OCI-LY3 (cell line): ENCODE measurements at regions not wholly inside any gene's neighbourhood (a gene's known extent, or its start where the extent isn't known, plus 50 kb on each side); places are given as distances from the start of the nearest gene placed in this dataset.

Experiments used
- H2AFZ ChIP-seq: fragments of 200-600, 300-600 bp; shearing (Covaris generic); 2 replicates; pipeline ENCODE4 v1.6.0; 2014; ENCODE audit warnings: antibody characterized with exemption, low read depth, low read length
- H3K27ac ChIP-seq: fragments of 200-600, 300-600 bp; sonication (generic); 2 replicates; pipeline ENCODE4 v1.5.1; 2014; ENCODE audit warnings: mild to moderate bottlenecking, low read length, moderate library complexity, mixed read lengths
- H3K27me3 ChIP-seq: fragments of 200-600, 300-600 bp; sonication (generic); 2 replicates; pipeline ENCODE4 v1.6.1; 2014; ENCODE audit warnings: low read depth, low read length, mixed read lengths
- H3K36me3 ChIP-seq: fragments of 200-600, 300-600 bp; sonication (generic); replicated peaks from 2 replicates; pipeline ENCODE3; 2014; ENCODE audit warnings: low read depth, low read length, mixed read lengths
- H3K4me1 ChIP-seq: fragments of 300-600, 200-600 bp; sonication (generic); 2 replicates; pipeline ENCODE4 v1.6.1; 2014; ENCODE audit warnings: low read length, mixed read lengths
- H3K4me2 ChIP-seq: fragments of 200-600, 300-600 bp; sonication (generic); 2 replicates; pipeline ENCODE4 v1.6.1; 2014; ENCODE audit warnings: low read length, mixed read lengths
- H3K4me3 ChIP-seq: fragments of 300-600, 200-600 bp; sonication (generic); 2 replicates; pipeline ENCODE4 v1.5.1; 2014; ENCODE audit warnings: antibody characterized with exemption, mild to moderate bottlenecking, low read length, moderate library complexity
- H3K79me2 ChIP-seq: fragments of 300-600, 200-600 bp; shearing (Covaris generic); 2 replicates; pipeline ENCODE4 v1.6.1; 2014; ENCODE audit warnings: mild to moderate bottlenecking, low read length, mixed read lengths
- H3K9ac ChIP-seq: fragments of 300-600, 200-600 bp; shearing (Covaris generic); 2 replicates; pipeline ENCODE4 v1.6.0; 2014; ENCODE audit warnings: mild to moderate bottlenecking, low read length, moderate library complexity
- H3K9me3 ChIP-seq: fragments of 200-600, 300-600 bp; shearing (Covaris generic); 2 replicates; pipeline ENCODE4 v1.6.1; 2014; ENCODE audit warnings: low read length, mixed read lengths; ENCODE audit not compliant: insufficient read depth
- H4K20me1 ChIP-seq: fragments of 200-600, 300-600 bp; sonication (generic); 2 replicates; pipeline ENCODE4 v1.6.1; 2016; ENCODE audit warnings: low read length, mixed read lengths; ENCODE audit not compliant: insufficient read depth
- CTCF ChIP-seq: fragments of 200-600, 300-600 bp; sonication (generic); IDR thresholded peaks from 2 replicates; pipeline ENCODE4 v1.5.1; 2014; ENCODE audit warnings: antibody characterized with exemption, low read length, low read depth
- EZH2phosphoT487 ChIP-seq: fragments of 200-600 bp; shearing (Covaris generic); IDR thresholded peaks from 2 replicates; pipeline ENCODE4 v1.6.1; 2018; ENCODE audit warnings: antibody characterized with exemption, mixed run types, low read depth

- Histone ChIP-seq H3K4me3 (no peak overlapping the region), H3K27me3 (peaks cover 91% of the 10 kb centered on the region), H4K20me1 (peaks cover 18% of the 10 kb centered on the region), H3K4me2 (no peak overlapping the region), H3K36me3 (no peaks in the 10 kb centered on the region), H3K79me2 (no peaks in the 10 kb centered on the region), H3K27ac (no peak overlapping the region), H3K9me3 (peaks cover 5% of the 10 kb centered on the region), H2AFZ (no peak overlapping the region), H3K4me1 (no peaks in the 10 kb centered on the region), H3K9ac (no peak overlapping the region)
- no peak for TF ChIP-seq CTCF
- TF ChIP-seq EZH2phosphoT487 = no peak
Measured at GRCh38 chr3:72152551-72153476, 367.9 kb upstream of the PROK2 start.

GRCh38 chr3:72151465-72152238 lies 366.7 kb upstream of the PROK2 start:
- no peaks in the 10 kb centered on the region for H3K79me2 ChIP-seq
- no peak for TF ChIP-seq CTCF
- TF ChIP-seq EZH2phosphoT487 = no peak
- no peak overlapping the region for H3K4me2 ChIP-seq
- H3K27ac ChIP-seq = no peak overlapping the region
- H4K20me1 ChIP-seq = peaks cover 9% of the 10 kb centered on the region
- H3K36me3 ChIP-seq = no peaks in the 10 kb centered on the region
- no peak overlapping the region for H3K9ac ChIP-seq
- peaks cover 5% of the 10 kb centered on the region for H3K9me3 ChIP-seq
- no peak overlapping the region for H3K4me3 ChIP-seq
- peaks cover 90% of the 10 kb centered on the region for H3K27me3 ChIP-seq
- H3K4me1 ChIP-seq = no peaks in the 10 kb centered on the region
- no peak overlapping the region for H2AFZ ChIP-seq

GRCh38 chr3:72150634-72151412 lies 365.9 kb upstream of the PROK2 start:
- no peak overlapping the region for H2AFZ ChIP-seq
- H3K9ac ChIP-seq = no peak overlapping the region
- no peak for TF ChIP-seq EZH2phosphoT487
- TF ChIP-seq CTCF = no peak
- peaks cover 92% of the 10 kb centered on the region for H3K27me3 ChIP-seq
- no peaks in the 10 kb centered on the region for H3K36me3 ChIP-seq
- H3K79me2 ChIP-seq = no peaks in the 10 kb centered on the region
- no peak overlapping the region for H3K4me3 ChIP-seq
- H3K9me3 ChIP-seq = peaks cover 5% of the 10 kb centered on the region
- H3K4me2 ChIP-seq = no peak overlapping the region
- no peak overlapping the region for H3K27ac ChIP-seq
- H4K20me1 ChIP-seq = peaks cover 4% of the 10 kb centered on the region; the same call in 1 of the 2 replicates
- H3K4me1 ChIP-seq = no peaks in the 10 kb centered on the region
